Omental fat pad (tissue), 3 donors: ENCODE measurements at regions not wholly inside any gene's neighbourhood (a gene's known extent, or its start where the extent isn't known, plus 50 kb on each side); places are given as distances from the start of the nearest gene placed in this dataset.

Source experiments
- ATAC-seq: fragments of 150-250 bp; one replicate; pipeline ENCODE4 v1.9.1; 2016; ENCODE audit warnings: mild to moderate bottlenecking, moderate library complexity; ENCODE audit not compliant: low FRiP score
- DNase-seq: peaks from one replicate; pipeline ENCODE4 v3.0.0-alpha.2; 2019; ENCODE audit warnings: low spot score
- TF ChIP-seq, protein P1 (sequence below), 3 donors: fragments of 450-650 bp; IDR thresholded peaks; one replicate each; pipeline ENCODE4 v1.5.1; 2016 to 2017; ENCODE audit warnings: antibody characterized with exemption in 3 of 3, mild to moderate bottlenecking in 3 of 3, moderate library complexity in 2 of 3

- TF ChIP-seq, protein P1, sequence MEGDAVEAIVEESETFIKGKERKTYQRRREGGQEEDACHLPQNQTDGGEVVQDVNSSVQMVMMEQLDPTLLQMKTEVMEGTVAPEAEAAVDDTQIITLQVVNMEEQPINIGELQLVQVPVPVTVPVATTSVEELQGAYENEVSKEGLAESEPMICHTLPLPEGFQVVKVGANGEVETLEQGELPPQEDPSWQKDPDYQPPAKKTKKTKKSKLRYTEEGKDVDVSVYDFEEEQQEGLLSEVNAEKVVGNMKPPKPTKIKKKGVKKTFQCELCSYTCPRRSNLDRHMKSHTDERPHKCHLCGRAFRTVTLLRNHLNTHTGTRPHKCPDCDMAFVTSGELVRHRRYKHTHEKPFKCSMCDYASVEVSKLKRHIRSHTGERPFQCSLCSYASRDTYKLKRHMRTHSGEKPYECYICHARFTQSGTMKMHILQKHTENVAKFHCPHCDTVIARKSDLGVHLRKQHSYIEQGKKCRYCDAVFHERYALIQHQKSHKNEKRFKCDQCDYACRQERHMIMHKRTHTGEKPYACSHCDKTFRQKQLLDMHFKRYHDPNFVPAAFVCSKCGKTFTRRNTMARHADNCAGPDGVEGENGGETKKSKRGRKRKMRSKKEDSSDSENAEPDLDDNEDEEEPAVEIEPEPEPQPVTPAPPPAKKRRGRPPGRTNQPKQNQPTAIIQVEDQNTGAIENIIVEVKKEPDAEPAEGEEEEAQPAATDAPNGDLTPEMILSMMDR (IDR thresholded peaks at IDR 0.05), result no peak
- ATAC-seq, result no peak
Measured at GRCh38 chr1:73366734-73367413, 831.1 kb downstream of the LRRIQ3 start.

DNA sequence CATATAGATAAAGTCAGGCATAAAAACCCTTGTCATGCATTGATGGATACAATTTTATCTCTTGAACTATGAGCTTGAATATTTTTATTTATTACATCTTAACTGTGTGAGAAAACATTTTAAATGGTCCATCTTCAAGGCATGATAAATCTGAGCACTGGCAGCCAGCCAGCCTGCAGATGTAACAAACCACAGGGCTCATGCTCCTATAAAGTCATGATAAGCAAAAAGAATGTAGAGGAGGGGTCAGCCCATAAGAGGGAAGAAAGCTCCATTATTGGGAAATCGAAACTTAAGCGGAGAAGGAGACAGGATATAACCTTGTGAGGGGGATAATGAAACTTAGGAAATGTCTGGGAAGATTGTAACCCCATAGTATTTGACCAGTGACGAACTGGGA, 839.0 kb downstream of the LRRIQ3 start:
- TF ChIP-seq, protein P1 (IDR thresholded peaks at IDR 0.05), result no peak
- DNase-seq, result no peak
- ATAC-seq, result no peak

More at GRCh38 chr1:73366734-73367413, 831.1 kb downstream of the LRRIQ3 start:
- DNase-seq, result no peak

GRCh38 chr1:73356485-73356884, 841.5 kb downstream of the LRRIQ3 start:
- TF ChIP-seq, protein P1 (IDR thresholded peaks at IDR 0.05), result no peak

DNA sequence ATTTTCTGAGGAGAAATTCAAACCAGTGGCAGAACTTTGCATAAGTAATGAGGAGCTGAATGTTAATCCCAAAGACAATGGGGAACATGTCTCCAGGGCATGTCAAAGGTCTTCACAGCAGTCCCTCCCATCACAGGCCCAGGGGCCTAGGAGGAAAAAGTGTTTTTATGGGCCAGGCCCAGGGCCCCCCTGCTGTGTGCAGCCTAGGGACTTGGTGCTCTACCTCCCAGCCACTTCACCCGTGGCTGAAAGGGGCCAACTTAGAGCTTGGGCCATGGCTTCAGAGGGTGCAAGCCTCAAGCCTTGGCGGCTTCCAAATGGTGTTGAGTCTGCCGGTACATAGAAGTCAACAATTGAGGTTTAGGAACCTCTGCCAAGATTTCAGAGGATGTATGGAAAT, 854.0 kb downstream of the LRRIQ3 start:
- ATAC-seq, result no peak
- TF ChIP-seq, protein P1 (IDR thresholded peaks at IDR 0.05), result no peak

More at GRCh38 chr1:73356485-73356884, 841.5 kb downstream of the LRRIQ3 start:
- ATAC-seq (no peak), DNase-seq (no peak)

DNA sequence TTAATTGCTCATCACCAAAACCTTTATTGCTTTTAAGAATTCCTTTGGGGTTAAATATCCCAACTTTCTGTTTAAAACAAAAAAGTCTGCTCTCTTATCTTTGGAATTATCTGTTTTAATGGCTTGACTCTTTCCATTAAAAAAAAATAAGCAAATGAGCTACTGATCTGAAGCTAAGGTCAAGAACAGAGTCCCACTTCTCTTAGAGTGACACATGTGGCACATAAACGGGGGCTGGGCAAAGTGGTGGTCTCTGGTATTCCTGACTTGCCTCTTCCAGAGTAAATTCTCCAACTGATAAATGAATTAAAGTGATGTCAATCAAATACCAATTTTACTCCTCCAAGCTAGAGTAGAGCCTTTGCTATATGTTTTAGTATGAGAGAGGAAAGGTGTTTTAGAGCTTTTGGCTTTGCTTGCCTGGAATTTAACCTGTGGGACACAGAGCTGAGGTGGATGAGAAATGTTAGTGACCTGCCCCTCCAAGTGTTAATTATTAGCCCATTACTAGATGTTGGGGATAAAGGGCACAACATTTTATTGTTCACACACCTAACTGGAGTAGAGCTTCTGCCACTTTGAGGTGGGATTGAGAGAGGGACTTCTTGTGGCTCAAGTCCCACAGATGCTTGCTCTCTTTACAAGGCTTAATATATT, 864.0 kb downstream of the LRRIQ3 start:
- ATAC-seq (no peak), DNase-seq (no peak)
- TF ChIP-seq, protein P1 (IDR thresholded peaks at IDR 0.05), result no peak

More for the DNA sequence above, 854.0 kb downstream of the LRRIQ3 start:
- no peak for DNase-seq

GRCh38 chr1:73331726-73332125, 866.2 kb downstream of the LRRIQ3 start:
- DNase-seq, result no peak
- TF ChIP-seq, protein P1 (IDR thresholded peaks at IDR 0.05), result no peak
- ATAC-seq, result no peak

- TF ChIP-seq, protein P1 (IDR thresholded peaks at IDR 0.05), result no peak
- DNase-seq, result no peak
- ATAC-seq, result no peak
Measured at GRCh38 chr1:73327998-73328397, 870.0 kb downstream of the LRRIQ3 start.
